PC-3 (cell line): ENCODE measurements at regions not wholly inside any gene's neighbourhood (a gene's known extent, or its start where the extent isn't known, plus 50 kb on each side); places are given as distances from the start of the nearest gene placed in this dataset.
A peak's percentile ranks its signal among the peaks of the same experiment; 100 is the strongest.

ENCODE experiments used
- ATAC-seq: fragments of 200-7000 bp; cut with Tn5 transposase; 2 replicates; pipeline ENCODE4 v1.9.1; 2020; ENCODE audit warnings: mild to moderate bottlenecking, moderate library complexity
- BruUV-seq: library from RNA; stranded (reverse); fragments of 400-500 nt; replicated peaks from 2 replicates; lab custom pipeline; 2021; lab: Mats Ljungman, UMichigan
- CTCF ChIA-PET: fragments of 300-600 bp; sonication (Branson Sonifier 250); formaldehyde crosslinking; loops from one replicate; lab custom pipeline; 2022; ENCODE audit warnings: antibody characterized with exemption; lab: Charles Lee
- POLR2A ChIA-PET: fragments of 300-600 bp; sonication (Branson Sonifier 250); formaldehyde crosslinking; loops from one replicate; lab custom pipeline; 2022; ENCODE audit warnings: antibody characterized with exemption; ENCODE audit not compliant: unreplicated experiment; lab: Charles Lee
- DNase-seq: peaks from one replicate; pipeline ENCODE4 v3.0.0-alpha.2; 2015
- H2AFZ ChIP-seq: fragments of 300-600 bp; sonication (generic); 2 replicates; pipeline ENCODE4 v1.6.0; 2016; ENCODE audit warnings: antibody characterized with exemption, low read length
- H3F3A ChIP-seq: fragments of 300-600 bp; sonication (generic); one replicate; pipeline ENCODE4 v1.6.0; 2017; ENCODE audit warnings: antibody characterized with exemption, low read length, control low read depth, mild to moderate bottlenecking; ENCODE audit not compliant: unreplicated experiment
- H3K27ac ChIP-seq: fragments of 300-600 bp; sonication (generic); 2 replicates; pipeline ENCODE4 v1.5.1; 2016; ENCODE audit warnings: mild to moderate bottlenecking, low read length
- H3K27me3 ChIP-seq: fragments of 300-600 bp; sonication (generic); 2 replicates; pipeline ENCODE4 v1.6.1; 2016; ENCODE audit warnings: low read length, mixed read lengths
- H3K36me3 ChIP-seq: fragments of 300-600 bp; sonication (generic); 2 replicates; pipeline ENCODE4 v1.6.1; 2016; ENCODE audit warnings: low read depth, mixed run types, low read length, mixed read lengths
- H3K4me1 ChIP-seq: fragments of 300-600 bp; sonication (generic); 2 replicates; pipeline ENCODE4 v1.5.1; 2016; ENCODE audit warnings: low read length; ENCODE audit not compliant: insufficient read depth
- H3K4me2 ChIP-seq: fragments of 300-600 bp; sonication (generic); 2 replicates; pipeline ENCODE4 v1.6.0; 2016; ENCODE audit warnings: low read length
- H3K4me3 ChIP-seq: fragments of 300-600 bp; sonication (generic); 2 replicates; pipeline ENCODE4 v1.5.1; 2016; ENCODE audit warnings: mild to moderate bottlenecking, low read length, mixed read lengths
- H3K79me2 ChIP-seq: fragments of 300-600 bp; sonication (generic); 2 replicates; pipeline ENCODE4 v1.6.1; 2017; ENCODE audit warnings: low read length, mixed read lengths
- H3K9ac ChIP-seq: fragments of 300-600 bp; sonication (generic); 2 replicates; pipeline ENCODE4 v1.6.0; 2016; ENCODE audit warnings: mild to moderate bottlenecking, low read length
- H3K9me2 ChIP-seq: fragments of 300-600 bp; sonication (generic); replicated peaks from 2 replicates; pipeline ENCODE4 v1.6.1; 2016; ENCODE audit warnings: mixed run types, low read length, mixed read lengths
- H3K9me3 ChIP-seq: fragments of 300-600 bp; sonication (generic); 2 replicates; pipeline ENCODE4 v1.6.1; 2016; ENCODE audit warnings: low read length, mixed read lengths
- H4K20me1 ChIP-seq: fragments of 300-600 bp; sonication (generic); 2 replicates; pipeline ENCODE4 v1.6.1; 2016; ENCODE audit warnings: low read length, mixed read lengths
- CTCF ChIP-seq: fragments of 300-600 bp; sonication (generic); conservative IDR thresholded peaks from 2 replicates; pipeline ENCODE4 v1.5.1; 2017; ENCODE audit warnings: antibody characterized with exemption, low read depth, mild to moderate bottlenecking, low read length
- EZH2 ChIP-seq: fragments of 300-600 bp; sonication (generic); IDR thresholded peaks from one replicate; pipeline ENCODE4 v1.6.1; 2017; ENCODE audit warnings: antibody characterized with exemption, mild to moderate bottlenecking, low read length; ENCODE audit not compliant: unreplicated experiment
- EZH2phosphoT487 ChIP-seq: fragments of 300-600 bp; sonication (generic); IDR thresholded peaks from 2 replicates; pipeline ENCODE4 v1.6.1; 2018; ENCODE audit warnings: mild to moderate bottlenecking, antibody characterized with exemption, low read length, borderline replicate concordance
- intact Hi-C: fragments of 100-400 bp; cut with micrococcal nuclease; formaldehyde crosslinking; loops from 2 replicates; pipeline ENCODE4 v1.9.0; 2023

GRCh38 chr6:25178336-25179035, 100.7 kb upstream of the CARMIL1 start:
- no peaks in the 10 kb centered on the region for H4K20me1 ChIP-seq
- peak overlapping the region; percentile 6; the same call in 1 of the 2 replicates for H3K27ac ChIP-seq
- ChIA-PET CTCF (no interaction called here), POLR2A (no interaction called here)
- no peak overlapping the region for H3K4me3 ChIP-seq
- H3K36me3 ChIP-seq = no peaks in the 10 kb centered on the region
- intact Hi-C loops = loop anchor here (10.0 kb wide), 1 partner anchor 324 kb away; no protein-coding TSS in a partner anchor
- ATAC-seq (no peak), DNase-seq (peak; percentile 19)
- H3K27me3 ChIP-seq = no peaks in the 10 kb centered on the region
- no peaks in the 10 kb centered on the region for H3K9me3 ChIP-seq
- no TSS peak for BruUV-seq
- TF ChIP-seq CTCF (no peak), EZH2phosphoT487 (no peak), EZH2 (no peak)
- no peaks in the 10 kb centered on the region for H3K79me2 ChIP-seq
- H3K9me2 ChIP-seq = no peaks in the 10 kb centered on the region
- no peak overlapping the region for H3K9ac ChIP-seq
- peaks cover 10% of the 10 kb centered on the region for H3F3A ChIP-seq
- H2AFZ ChIP-seq = no peak overlapping the region
- H3K4me2 ChIP-seq = no peak overlapping the region
- peaks cover 46% of the 10 kb centered on the region for H3K4me1 ChIP-seq

- no peak overlapping the region for H2AFZ ChIP-seq
- no peak overlapping the region for H3K4me3 ChIP-seq
- POLR2A ChIA-PET = no interaction called here
- H3K36me3 ChIP-seq = no peaks in the 10 kb centered on the region
- H3K27ac ChIP-seq = peak overlapping the region; percentile 6; the same call in 1 of the 2 replicates
- H3K79me2 ChIP-seq = no peaks in the 10 kb centered on the region
- peak; percentile 46 for ATAC-seq
- no peaks in the 10 kb centered on the region for H4K20me1 ChIP-seq
- peaks cover 41% of the 10 kb centered on the region for H3K4me1 ChIP-seq
- intact Hi-C loops = loop anchor here (10.0 kb wide), 1 partner anchor 324 kb away; no protein-coding TSS in a partner anchor
- peaks cover 7% of the 10 kb centered on the region for H3F3A ChIP-seq
- no peak for TF ChIP-seq EZH2
- no peak for TF ChIP-seq CTCF
- TF ChIP-seq EZH2phosphoT487 = no peak
- peak; percentile 41 for DNase-seq
- 0 out of 2 replicates have a peak overlapping the region, but pooled peaks have one; percentile 4 for H3K4me2 ChIP-seq
- no peaks in the 10 kb centered on the region for H3K9me2 ChIP-seq
- no peaks in the 10 kb centered on the region for H3K9me3 ChIP-seq
- CTCF ChIA-PET = no interaction called here
- no peaks in the 10 kb centered on the region for H3K27me3 ChIP-seq
- BruUV-seq = no TSS peak
- no peak overlapping the region for H3K9ac ChIP-seq
Observed at GRCh38 chr6:25179051-25179778, 100.0 kb upstream of the CARMIL1 start.
